Spinal cord (tissue), 9 donors: ENCODE measurements at regions not wholly inside any gene's neighbourhood (a gene's known extent, or its start where the extent isn't known, plus 50 kb on each side); places are given as distances from the start of the nearest gene placed in this dataset.

Experiments used
- DNase-seq, 6 donors: peaks; one replicate each; pipeline versions ENCODE4 v3.0.0 to v3.0.0-alpha.2; 2013 to 2015; ENCODE audit warnings: low spot score in 6 of 6, low read depth in 4 of 6
- H3K27ac ChIP-seq: one replicate; pipeline ENCODE4 v1.5.1; 2013; ENCODE audit warnings: low read depth, low read length, control low read depth
- H3K27me3 ChIP-seq: one replicate; pipeline ENCODE4 v1.6.1; 2013; ENCODE audit warnings: low read length; ENCODE audit not compliant: control insufficient read depth, insufficient read depth
- H3K36me3 ChIP-seq: one replicate; pipeline ENCODE4 v1.6.1; 2013; ENCODE audit warnings: low read length; ENCODE audit not compliant: control insufficient read depth, insufficient read depth
- H3K4me1 ChIP-seq: one replicate; pipeline ENCODE4 v1.6.1; 2013; ENCODE audit warnings: low read length; ENCODE audit not compliant: control insufficient read depth, insufficient read depth
- H3K4me3 ChIP-seq: one replicate; pipeline ENCODE4 v1.5.1; 2013; ENCODE audit warnings: low read depth, low read length, control low read depth
- H3K9me3 ChIP-seq: one replicate; pipeline ENCODE4 v1.6.1; 2013; ENCODE audit warnings: low read length; ENCODE audit not compliant: control insufficient read depth, insufficient read depth
- WGBS: methylation state at CpG from one replicate; pipeline ENCODE4 v1.1.5; 2013; ENCODE audit warnings: missing lambda C conversion rate; ENCODE audit not compliant: insufficient coverage; 5-methylcytosine and 5-hydroxymethylcytosine counted together
- donor health status: healthy.

DNA sequence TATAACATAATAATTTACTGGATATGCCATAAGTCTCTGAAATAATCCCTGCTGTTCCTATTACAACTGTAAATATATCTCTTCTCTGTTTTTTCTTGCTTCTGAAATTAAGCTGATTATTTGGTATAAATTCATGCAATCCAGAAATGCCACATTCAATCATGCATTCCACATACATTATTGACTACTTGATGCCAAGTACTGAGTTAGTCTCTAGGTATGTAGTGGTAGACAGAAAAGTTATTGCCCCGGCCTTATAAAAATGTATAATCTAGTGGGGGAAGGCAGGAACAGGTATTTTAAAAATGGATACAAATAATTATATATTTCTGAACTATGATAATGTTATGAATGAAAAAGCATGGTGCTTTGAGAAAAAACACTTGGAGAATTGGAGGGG lies 338.6 kb upstream of the SNX7 start:
- WGBS, result no CpG with 5 or more reads among the region's 1 CpG
- no peaks in the 10 kb centered on the region for H3K4me1 ChIP-seq
- H3K4me3 ChIP-seq, result no peak overlapping the region
- no peak overlapping the region for H3K27ac ChIP-seq
- no peaks in the 10 kb centered on the region for H3K27me3 ChIP-seq
- peaks cover 1% of the 10 kb centered on the region for H3K9me3 ChIP-seq
- no peak for DNase-seq
- no peaks in the 10 kb centered on the region for H3K36me3 ChIP-seq

DNA sequence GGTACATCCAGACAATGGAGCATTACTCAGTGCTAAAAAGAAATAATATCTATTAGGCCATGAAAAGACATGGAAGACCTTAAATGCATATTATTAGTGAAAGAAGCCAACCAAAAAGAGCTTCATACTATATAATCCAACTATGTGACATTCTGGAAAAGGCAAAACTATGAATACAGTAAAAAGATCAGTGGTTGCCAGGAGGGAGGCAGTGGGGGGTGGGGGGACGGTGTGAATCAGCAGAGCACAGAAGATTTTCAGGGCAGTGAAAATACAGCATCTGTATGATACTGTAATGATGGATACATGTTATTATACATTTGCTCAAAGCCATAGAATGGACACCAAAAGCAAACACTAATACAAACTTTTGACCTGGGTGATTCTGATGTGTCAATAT lies 339.4 kb upstream of the SNX7 start:
- no peak overlapping the region for H3K27ac ChIP-seq
- no peaks in the 10 kb centered on the region for H3K27me3 ChIP-seq
- H3K9me3 ChIP-seq, result peaks cover 1% of the 10 kb centered on the region
- no CpG with 5 or more reads among the region's 1 CpG for WGBS
- DNase-seq, result no peak
- H3K4me3 ChIP-seq, result no peak overlapping the region
- no peaks in the 10 kb centered on the region for H3K4me1 ChIP-seq
- H3K36me3 ChIP-seq, result no peaks in the 10 kb centered on the region

GRCh38 chr1:98321191-98321590 lies 340.3 kb upstream of the SNX7 start:
- Histone ChIP-seq H3K4me3 (no peak overlapping the region), H3K9me3 (peaks cover 1% of the 10 kb centered on the region), H3K4me1 (no peaks in the 10 kb centered on the region), H3K27me3 (no peaks in the 10 kb centered on the region), H3K36me3 (no peaks in the 10 kb centered on the region), H3K27ac (no peak overlapping the region)
- DNase-seq, result no peak
- WGBS, result no CpG with 5 or more reads among the region's 2 CpGs

GRCh38 chr1:98316286-98316905 lies 345.1 kb upstream of the SNX7 start:
- WGBS, result no CpG with 5 or more reads among the region's 2 CpGs
- Histone ChIP-seq H3K36me3 (no peaks in the 10 kb centered on the region), H3K4me3 (no peak overlapping the region), H3K4me1 (no peaks in the 10 kb centered on the region), H3K27me3 (no peaks in the 10 kb centered on the region), H3K9me3 (peaks cover 1% of the 10 kb centered on the region), H3K27ac (no peak overlapping the region)
- DNase-seq, result peak in 1 of 6 donors; percentile 73

DNA sequence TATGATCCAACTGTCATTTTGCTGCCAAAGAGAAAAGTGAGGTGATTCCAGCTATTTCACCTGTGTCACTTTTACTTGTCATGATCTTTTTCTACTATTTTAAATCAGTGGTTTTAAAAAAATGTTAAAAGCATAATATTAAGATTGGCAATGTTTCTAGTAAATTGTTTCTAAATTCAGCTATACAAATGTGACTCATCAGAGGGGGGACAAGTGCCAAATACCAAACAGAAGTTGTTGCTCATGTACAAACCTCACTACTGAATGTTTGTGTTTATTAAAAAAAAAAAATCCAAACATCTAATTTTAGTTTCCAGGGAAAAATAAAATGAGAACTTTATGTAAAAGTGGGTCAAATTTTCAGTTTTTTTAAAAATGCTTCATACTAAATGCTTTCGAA lies 346.2 kb upstream of the SNX7 start:
- Histone ChIP-seq H3K27me3 (no peaks in the 10 kb centered on the region), H3K4me1 (no peaks in the 10 kb centered on the region), H3K27ac (no peak overlapping the region), H3K36me3 (no peaks in the 10 kb centered on the region), H3K9me3 (peaks cover 1% of the 10 kb centered on the region), H3K4me3 (no peak overlapping the region)
- peak in 1 of 6 donors; percentile 26 for DNase-seq
- WGBS, result no CpG with 5 or more reads among the region's 1 CpG

- no peaks in the 10 kb centered on the region for H3K36me3 ChIP-seq
- H3K9me3 ChIP-seq, result no peaks in the 10 kb centered on the region
- H3K4me1 ChIP-seq, result no peaks in the 10 kb centered on the region
- no peaks in the 10 kb centered on the region for H3K27me3 ChIP-seq
- no peak for DNase-seq
- H3K4me3 ChIP-seq, result no peak overlapping the region
- H3K27ac ChIP-seq, result no peak overlapping the region
- no CpG with 5 or more reads among the region's 1 CpG for WGBS
Observed at GRCh38 chr1:98314601-98315000, 346.9 kb upstream of the SNX7 start.

GRCh38 chr1:98306517-98307089 lies 354.9 kb upstream of the SNX7 start:
- H3K36me3 ChIP-seq, result no peaks in the 10 kb centered on the region
- H3K4me3 ChIP-seq, result no peak overlapping the region
- DNase-seq, result no peak

GRCh38 chr1:98305362-98305761 lies 356.2 kb upstream of the SNX7 start:
- DNase-seq, result no peak
- Histone ChIP-seq H3K9me3 (peaks cover 1% of the 10 kb centered on the region), H3K4me3 (no peak overlapping the region), H3K36me3 (no peaks in the 10 kb centered on the region), H3K4me1 (no peaks in the 10 kb centered on the region), H3K27me3 (no peaks in the 10 kb centered on the region), H3K27ac (no peak overlapping the region)
- WGBS, result no CpG with 5 or more reads among the region's 2 CpGs

More at GRCh38 chr1:98306517-98307089, 354.9 kb upstream of the SNX7 start:
- Histone ChIP-seq H3K27me3 (no peaks in the 10 kb centered on the region), H3K27ac (no peak overlapping the region), H3K4me1 (no peaks in the 10 kb centered on the region), H3K9me3 (peaks cover 1% of the 10 kb centered on the region)

- no peaks in the 10 kb centered on the region for H3K4me1 ChIP-seq
- no peak for DNase-seq
- H3K36me3 ChIP-seq, result no peaks in the 10 kb centered on the region
- peaks cover 1% of the 10 kb centered on the region for H3K9me3 ChIP-seq
- H3K4me3 ChIP-seq, result no peak overlapping the region
- no peaks in the 10 kb centered on the region for H3K27me3 ChIP-seq
- no peak overlapping the region for H3K27ac ChIP-seq
Observed at GRCh38 chr1:98304888-98305287, 356.6 kb upstream of the SNX7 start.

GRCh38 chr1:98299861-98300260 lies 361.7 kb upstream of the SNX7 start:
- Histone ChIP-seq H3K4me1 (no peaks in the 10 kb centered on the region), H3K36me3 (no peaks in the 10 kb centered on the region), H3K27me3 (no peaks in the 10 kb centered on the region), H3K9me3 (no peaks in the 10 kb centered on the region), H3K27ac (no peak overlapping the region), H3K4me3 (no peak overlapping the region)
- WGBS, result no CpG with 5 or more reads among the region's 3 CpGs
- peak in 1 of 6 donors; percentile 57 for DNase-seq
